H7 (cell line): ENCODE measurements at regions not wholly inside any gene's neighbourhood (a gene's known extent, or its start where the extent isn't known, plus 50 kb on each side); places are given as distances from the start of the nearest gene placed in this dataset.

Source experiments
- DNase-seq: peaks from one replicate; pipeline ENCODE4 v3.0.0; 2012
- H3K27me3 ChIP-seq: 2 replicates; pipeline ENCODE4 v1.6.0; 2011; ENCODE audit warnings: mild to moderate bottlenecking, low read length; ENCODE audit not compliant: control insufficient read depth, insufficient read depth
- H3K36me3 ChIP-seq: replicated peaks from 2 replicates; pipeline ENCODE4 v1.5.1; 2011; ENCODE audit warnings: low read length; ENCODE audit not compliant: control insufficient read depth, insufficient read depth
- H3K4me3 ChIP-seq: 2 replicates; pipeline ENCODE4 v1.5.1; 2011; ENCODE audit warnings: low read depth, mild to moderate bottlenecking, control low read depth, low read length, moderate library complexity; ENCODE audit not compliant: insufficient read depth

DNA sequence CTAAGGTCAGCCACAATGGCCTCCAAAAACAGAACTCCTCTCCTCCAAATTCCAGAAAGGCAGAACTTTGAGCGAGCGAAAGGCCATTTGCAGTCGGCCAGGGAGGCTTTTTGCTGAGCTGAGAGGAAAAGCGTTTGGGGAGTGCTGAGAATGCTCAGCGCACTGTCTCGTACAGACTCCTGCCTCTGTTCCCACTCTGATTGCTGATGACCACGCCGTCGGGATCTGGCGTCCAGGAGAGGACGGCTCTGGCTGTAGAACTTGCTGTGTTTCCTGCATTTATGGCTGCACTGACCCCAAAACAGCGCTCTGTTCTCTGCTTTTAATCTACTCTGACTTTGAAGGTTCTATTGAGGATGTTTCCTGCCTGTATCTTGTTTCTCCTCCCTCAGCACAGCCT, 82.4 kb upstream of the WSCD2 start:
- H3K4me3 ChIP-seq, result no peak overlapping the region
- no peak for DNase-seq
- H3K27me3 ChIP-seq, result no peaks in the 10 kb centered on the region; the same call in 1 of the 2 replicates
- no peaks in the 10 kb centered on the region for H3K36me3 ChIP-seq

DNA sequence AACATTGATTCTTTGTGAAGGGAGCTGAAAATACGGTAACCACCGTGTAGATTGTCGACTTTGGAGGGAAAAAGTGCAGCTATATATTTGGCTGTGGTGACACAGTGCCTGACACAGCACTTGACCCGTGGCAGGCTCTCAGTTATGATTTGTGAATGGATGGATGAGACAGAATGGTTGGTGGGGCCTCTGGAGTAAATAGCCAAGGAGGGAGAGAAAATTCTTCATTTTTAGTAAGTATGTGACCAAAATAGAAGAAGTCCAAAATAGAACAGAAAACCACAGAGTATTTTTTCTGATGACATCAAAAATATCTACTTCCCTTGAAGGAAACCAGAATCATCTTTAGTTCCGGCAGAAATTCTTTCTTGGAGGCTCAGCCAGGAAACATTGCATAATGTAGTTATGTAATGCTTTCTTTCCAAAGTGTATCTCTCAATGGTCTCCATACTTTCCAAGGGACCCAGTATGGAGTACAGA, 82.0 kb upstream of the WSCD2 start:
- Histone ChIP-seq H3K27me3 (no peaks in the 10 kb centered on the region; the same call in 1 of the 2 replicates), H3K4me3 (no peak overlapping the region), H3K36me3 (no peaks in the 10 kb centered on the region)
- no peak for DNase-seq

DNA sequence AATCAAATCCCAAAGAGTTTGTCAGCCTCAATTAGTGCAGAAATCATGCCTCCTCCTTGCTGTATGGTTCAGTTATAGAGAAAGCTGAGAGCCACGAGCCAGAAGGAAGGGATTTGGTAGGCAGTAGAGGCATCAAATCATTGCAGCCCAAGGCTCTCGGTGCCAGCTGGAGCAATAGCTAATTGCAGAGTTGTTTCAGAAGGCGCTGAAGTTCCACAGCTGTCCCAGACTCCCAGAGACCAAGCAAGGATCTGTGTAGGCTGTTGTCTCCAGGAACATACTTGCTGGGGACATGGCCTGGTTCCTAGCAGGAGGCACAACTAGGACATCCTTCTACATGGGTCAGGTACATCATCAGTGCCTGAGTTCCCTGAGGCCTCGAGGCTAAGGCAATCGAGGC, 80.4 kb upstream of the WSCD2 start:
- H3K27me3 ChIP-seq, result no peaks in the 10 kb centered on the region; the same call in 1 of the 2 replicates
- H3K4me3 ChIP-seq, result no peak overlapping the region
- DNase-seq, result no peak
- no peaks in the 10 kb centered on the region for H3K36me3 ChIP-seq

DNA sequence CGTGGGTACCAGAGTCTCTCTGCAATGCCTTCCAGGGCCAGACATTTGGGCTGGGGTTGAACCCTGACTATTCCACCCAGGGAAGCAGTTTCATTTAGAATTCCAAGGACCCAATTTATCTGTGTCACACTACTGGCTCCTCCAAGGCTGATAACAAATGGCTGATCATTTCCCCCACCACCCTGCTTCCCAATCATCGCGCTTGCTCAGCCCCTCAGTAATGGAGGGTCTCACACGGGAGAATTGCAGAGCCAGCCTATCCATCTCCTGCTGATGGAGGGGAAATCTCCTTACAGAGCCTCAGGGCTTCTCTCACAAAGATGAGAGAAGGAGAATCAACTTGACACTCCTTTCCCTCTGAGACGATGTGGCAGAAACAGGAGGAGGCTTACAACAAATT, 78.4 kb upstream of the WSCD2 start:
- H3K36me3 ChIP-seq, result no peaks in the 10 kb centered on the region
- H3K27me3 ChIP-seq, result no peaks in the 10 kb centered on the region; the same call in 1 of the 2 replicates
- DNase-seq, result no peak
- no peak overlapping the region for H3K4me3 ChIP-seq

DNA sequence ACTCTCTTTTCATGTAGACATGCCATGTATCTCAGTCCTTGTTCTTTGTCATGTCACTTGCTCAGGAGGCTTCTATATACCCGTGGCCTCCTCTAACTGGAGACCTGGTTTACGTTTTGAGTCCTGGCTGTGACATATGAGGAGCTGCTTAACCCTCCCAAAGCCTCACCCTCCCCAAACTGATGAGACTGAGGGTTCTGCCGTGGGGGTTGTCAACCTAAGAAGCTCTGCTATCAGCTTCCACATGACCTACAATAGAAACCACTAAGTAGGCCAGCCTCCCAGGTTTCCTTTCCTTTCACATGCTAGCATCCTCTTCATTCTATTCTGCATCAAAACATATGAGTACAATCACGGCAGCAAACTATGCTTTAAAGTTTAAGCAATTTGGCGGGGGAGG, 76.8 kb upstream of the WSCD2 start:
- H3K27me3 ChIP-seq, result peaks cover 2% of the 10 kb centered on the region; the same call in 1 of the 2 replicates
- no peaks in the 10 kb centered on the region for H3K36me3 ChIP-seq
- no peak overlapping the region for H3K4me3 ChIP-seq
- DNase-seq, result no peak

DNA sequence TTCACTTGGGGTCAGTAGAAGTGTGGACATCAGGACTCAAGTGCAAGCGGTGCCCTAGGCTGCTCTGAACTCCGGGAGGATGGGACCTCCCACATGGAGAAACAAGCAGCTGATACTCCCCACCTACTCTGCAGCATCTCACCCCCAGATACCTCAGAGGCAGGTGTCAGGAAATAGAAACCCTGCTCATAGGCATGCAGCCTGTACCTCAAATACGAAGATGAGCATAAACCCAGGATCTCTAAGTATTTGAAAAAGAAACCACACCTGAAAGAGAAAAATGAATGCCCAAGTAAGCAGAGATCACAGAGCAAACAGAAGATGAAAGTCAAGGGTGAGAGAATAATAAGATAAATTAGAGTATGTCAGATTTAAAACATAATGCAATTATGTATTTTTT, 75.6 kb upstream of the WSCD2 start:
- Histone ChIP-seq H3K27me3 (peaks cover 2% of the 10 kb centered on the region; the same call in 1 of the 2 replicates), H3K36me3 (no peaks in the 10 kb centered on the region), H3K4me3 (no peak overlapping the region)
- no peak for DNase-seq

DNA sequence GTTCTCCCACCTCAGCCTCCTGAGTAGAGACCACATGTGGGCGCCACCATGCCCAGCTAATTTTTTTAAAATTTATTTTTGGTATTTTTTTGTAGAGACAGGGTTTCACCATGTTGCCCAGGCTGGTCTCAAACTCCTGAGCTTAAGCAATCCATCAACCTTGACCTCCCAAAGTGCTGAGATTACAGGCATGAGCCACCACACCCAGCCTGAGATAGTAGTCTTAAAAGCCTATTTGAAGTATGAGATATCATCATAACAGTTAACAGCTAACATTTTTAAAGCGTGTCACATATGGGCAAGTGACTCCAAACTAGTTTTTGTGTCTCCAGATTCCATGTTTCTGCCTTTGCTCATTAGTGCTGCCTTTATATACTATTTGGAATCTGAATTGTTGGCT, 74.6 kb upstream of the WSCD2 start:
- no peak for DNase-seq
- Histone ChIP-seq H3K4me3 (no peak overlapping the region), H3K36me3 (no peaks in the 10 kb centered on the region), H3K27me3 (peaks cover 2% of the 10 kb centered on the region; the same call in 1 of the 2 replicates)

DNA sequence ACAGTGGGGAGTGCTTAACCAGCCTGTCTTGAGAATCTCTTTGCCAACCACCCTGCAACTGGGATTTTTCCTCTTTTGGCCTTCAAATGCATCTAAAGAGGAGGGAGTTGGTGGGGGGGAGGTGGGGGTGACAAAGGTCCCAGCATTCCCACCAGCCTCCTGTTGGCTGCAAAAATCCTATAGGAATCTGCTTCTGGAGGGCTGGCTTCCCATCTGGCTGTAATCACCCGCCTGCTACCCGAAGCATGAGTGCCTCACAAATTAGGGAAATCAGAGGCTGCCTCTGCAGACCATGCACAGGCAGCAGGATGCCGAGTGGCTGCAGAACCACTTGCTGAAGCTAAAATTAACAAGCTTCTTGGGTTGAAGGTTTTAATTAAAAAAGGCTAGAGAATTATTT, 73.9 kb upstream of the WSCD2 start:
- Histone ChIP-seq H3K36me3 (no peaks in the 10 kb centered on the region), H3K27me3 (peaks cover 2% of the 10 kb centered on the region; the same call in 1 of the 2 replicates), H3K4me3 (no peak overlapping the region)
- peak; percentile 22 for DNase-seq

DNA sequence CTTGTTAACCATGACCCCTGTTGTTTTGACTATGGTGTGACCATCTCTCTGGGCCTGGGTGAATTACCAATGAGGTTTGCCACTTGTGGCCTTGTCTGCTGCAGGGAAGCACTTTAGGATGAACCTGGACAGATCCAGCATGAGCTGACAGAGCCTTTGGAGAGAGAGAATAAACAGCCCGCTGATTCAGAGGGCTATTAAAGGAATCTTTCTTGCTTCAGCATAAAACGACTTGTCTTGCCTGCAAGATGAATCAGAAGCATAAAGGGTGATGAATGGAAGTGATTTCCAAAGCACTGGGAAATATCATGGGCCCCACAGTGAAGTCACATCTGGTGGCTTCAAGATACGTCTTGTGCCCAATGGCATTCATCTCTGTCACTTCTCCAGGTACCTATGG, 69.0 kb upstream of the WSCD2 start:
- DNase-seq, result no peak
- H3K36me3 ChIP-seq, result no peaks in the 10 kb centered on the region
- H3K27me3 ChIP-seq, result peaks cover 2% of the 10 kb centered on the region; the same call in 1 of the 2 replicates
- H3K4me3 ChIP-seq, result no peak overlapping the region

DNA sequence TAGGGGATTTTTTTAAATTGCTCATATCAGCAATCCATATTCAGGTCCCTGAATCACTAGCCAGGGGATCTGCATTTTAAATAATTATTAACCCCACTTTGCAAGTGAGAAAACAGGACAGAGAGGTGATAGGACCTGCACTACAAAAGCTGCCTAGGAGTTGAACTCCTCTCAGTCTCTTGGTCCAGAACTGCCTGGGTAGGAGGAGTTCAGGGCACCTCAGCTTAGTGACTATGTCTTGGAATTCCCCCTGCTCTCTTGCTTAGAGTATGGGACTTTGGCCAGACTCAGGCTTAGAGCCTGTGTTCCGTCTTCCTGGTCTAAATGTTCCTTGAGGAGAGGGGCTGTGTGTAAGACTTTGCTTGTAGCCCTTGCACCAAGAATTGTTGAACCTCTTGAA, 68.2 kb upstream of the WSCD2 start:
- DNase-seq, result no peak
- H3K4me3 ChIP-seq, result no peak overlapping the region
- no peaks in the 10 kb centered on the region for H3K36me3 ChIP-seq
- peaks cover 2% of the 10 kb centered on the region; the same call in 1 of the 2 replicates for H3K27me3 ChIP-seq

DNA sequence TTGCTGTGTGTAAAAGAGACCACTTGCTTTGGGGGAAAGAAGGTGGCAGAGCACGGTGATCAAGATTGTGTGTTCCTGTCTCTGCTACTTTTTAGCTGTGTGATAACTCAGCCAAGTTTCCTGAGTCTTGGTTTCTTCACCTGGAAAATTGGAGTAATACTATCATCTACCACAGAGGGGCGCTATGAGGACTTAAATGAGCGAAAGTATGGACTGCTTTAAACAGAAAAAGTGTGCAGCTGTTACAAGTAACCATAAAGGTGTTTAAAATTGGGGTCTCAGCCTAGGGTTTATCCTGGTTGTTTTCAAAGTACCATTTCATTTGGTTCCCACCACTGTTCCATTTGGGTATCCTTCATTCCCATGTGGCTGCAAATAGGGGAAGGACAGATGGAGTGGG, 65.9 kb upstream of the WSCD2 start:
- DNase-seq, result peak; percentile 45
- Histone ChIP-seq H3K4me3 (no peak overlapping the region), H3K27me3 (no peaks in the 10 kb centered on the region), H3K36me3 (no peaks in the 10 kb centered on the region)

DNA sequence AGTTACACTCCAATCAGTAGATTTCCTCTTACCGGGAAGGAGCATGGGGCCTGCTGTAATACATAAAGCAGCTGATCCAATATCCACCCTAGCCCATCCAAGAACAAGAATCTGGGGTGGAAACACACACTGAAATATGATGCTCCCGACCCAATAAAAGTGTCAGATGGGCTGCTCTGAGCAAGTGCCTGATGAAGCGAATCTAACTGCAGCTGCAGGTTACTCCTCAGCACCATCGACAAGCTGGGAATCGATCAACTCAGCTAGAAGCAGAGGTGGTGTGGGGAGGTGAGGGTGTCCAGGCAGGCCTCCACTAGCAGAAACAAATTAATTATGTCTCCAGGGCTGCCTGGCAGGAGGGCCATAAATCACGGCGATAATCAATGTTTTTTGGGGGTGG, 64.0 kb upstream of the WSCD2 start:
- DNase-seq, result no peak
- H3K36me3 ChIP-seq, result no peaks in the 10 kb centered on the region
- no peak overlapping the region for H3K4me3 ChIP-seq
- H3K27me3 ChIP-seq, result no peaks in the 10 kb centered on the region

DNA sequence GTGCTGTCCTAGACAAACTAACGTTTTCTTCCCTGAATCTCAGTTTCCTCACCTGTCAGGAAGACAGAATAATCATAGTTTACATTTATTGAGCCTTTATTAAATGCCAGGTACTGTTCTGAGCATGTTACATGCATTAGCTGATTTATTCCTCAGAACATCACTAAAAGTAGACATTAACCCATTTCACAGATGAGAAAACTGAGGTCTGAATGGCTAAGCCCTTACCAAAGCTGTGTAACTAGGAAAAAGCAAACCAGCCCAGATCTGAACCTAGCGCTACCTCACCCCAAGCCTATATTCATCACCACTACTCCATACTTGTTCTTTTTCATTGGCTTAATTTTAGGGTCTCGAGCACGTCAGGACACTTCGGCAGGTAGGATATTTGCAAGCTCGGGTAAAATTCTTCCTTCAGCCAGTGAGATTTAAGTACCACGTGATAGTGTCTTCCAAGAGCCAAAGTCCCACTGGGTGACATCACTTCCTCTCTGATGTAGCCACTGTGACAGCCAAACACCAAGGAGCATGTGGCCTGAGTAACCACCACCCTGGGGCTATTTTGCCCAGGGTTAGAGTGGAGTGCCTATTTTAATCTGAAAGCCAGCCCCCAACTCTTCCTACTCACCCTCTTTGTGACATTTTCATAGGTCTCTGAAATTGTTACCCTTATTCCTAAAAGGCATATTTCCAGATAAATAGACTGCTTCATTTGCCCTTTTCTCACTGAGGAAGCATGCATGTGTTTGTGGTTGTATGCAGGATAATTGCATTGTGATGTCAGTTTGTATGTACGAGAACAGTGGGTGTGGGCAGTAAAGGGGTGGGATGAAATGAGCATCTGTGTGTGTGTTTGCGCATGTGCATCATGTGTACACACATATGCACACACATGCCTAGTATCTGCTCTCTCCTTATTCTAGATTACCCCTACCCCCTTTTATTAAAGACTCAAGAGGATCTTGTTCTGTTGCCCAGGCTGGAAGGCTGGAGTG, 62.2 kb upstream of the WSCD2 start:
- Histone ChIP-seq H3K4me3 (no peak overlapping the region), H3K27me3 (no peaks in the 10 kb centered on the region), H3K36me3 (no peaks in the 10 kb centered on the region)
- no peak for DNase-seq

DNA sequence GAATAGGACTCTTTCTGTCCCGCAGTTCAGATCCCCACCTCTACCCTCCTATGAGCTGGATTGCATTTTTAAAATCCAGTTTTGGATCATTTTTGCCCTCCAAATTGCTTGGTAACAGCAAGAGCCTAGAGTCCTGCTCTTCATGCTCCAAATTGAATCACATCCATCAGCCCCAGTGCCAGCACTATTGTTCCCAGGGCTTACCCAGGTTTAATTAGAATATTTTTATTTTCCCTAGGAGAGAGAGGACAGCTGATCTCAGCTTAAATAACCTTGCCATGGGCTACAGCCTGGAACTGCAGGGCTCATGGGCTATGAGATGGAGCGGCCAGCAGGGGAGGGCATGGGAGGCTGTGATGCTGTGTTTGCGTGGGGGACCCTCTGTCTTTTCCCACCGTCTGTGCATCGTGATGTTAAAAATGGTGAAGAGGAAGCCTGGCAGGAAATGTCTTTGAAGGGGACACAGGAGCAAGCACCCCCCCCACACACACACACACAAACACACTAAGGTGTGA, 59.4 kb upstream of the WSCD2 start:
- H3K4me3 ChIP-seq, result no peak overlapping the region
- no peaks in the 10 kb centered on the region for H3K36me3 ChIP-seq
- DNase-seq, result no peak
- no peaks in the 10 kb centered on the region for H3K27me3 ChIP-seq

DNA sequence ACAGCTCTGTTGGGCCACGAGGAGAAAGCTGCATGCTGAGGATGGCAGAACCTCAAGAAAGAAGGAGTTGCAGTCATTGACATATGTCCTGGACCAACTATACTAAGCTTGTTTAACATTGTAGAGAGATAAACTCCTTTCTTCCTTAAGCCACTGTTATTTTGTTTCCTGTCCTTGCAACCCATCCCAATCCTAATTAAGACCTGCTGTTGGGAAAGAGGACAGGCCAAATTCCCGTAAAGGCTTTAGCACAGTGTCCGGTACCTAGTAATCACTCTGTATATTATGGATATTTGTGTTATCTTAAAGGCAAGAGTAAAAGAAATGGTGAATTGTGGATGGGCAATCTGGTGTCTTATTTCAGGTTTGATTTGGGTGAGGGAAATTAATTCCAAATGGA, 53.5 kb upstream of the WSCD2 start:
- Histone ChIP-seq H3K4me3 (no peak overlapping the region), H3K27me3 (no peaks in the 10 kb centered on the region), H3K36me3 (no peaks in the 10 kb centered on the region)
- no peak for DNase-seq
